GM12878 (cell line): ENCODE measurements at regions not wholly inside any gene's neighbourhood (a gene's known extent, or its start where the extent isn't known, plus 50 kb on each side); places are given as distances from the start of the nearest gene placed in this dataset.

ENCODE experiments used
- ATAC-seq: fragments of 200-7000 bp; cut with Tn5 transposase; 3 replicates; pipeline ENCODE4 v1.9.1; 2020; ENCODE audit warnings: mild to moderate bottlenecking, moderate library complexity
- BruUV-seq: library from RNA; stranded (reverse); fragments of 400-500 nt; replicated peaks from 2 replicates; lab custom pipeline; 2021; lab: Mats Ljungman, UMichigan
- CTCF ChIA-PET: fragments of 300-600 bp; sonication (Branson Sonifier 250); formaldehyde crosslinking; extraction: SDS; loops from one replicate; lab custom pipeline; 2021; ENCODE audit warnings: inconsistent platforms; lab: Yijun Ruan, JAX
- POLR2A ChIA-PET: fragments of 350-600 bp; formaldehyde crosslinking; extraction: SDS; loops from one replicate; lab custom pipeline; 2021; ENCODE audit warnings: inconsistent platforms; lab: Charles Lee
- RAD21 ChIA-PET: fragments of 300-600 bp; sonication (Branson Sonifier 250); formaldehyde crosslinking; loops from one replicate; lab custom pipeline; 2023; ENCODE audit warnings: antibody characterized with exemption; ENCODE audit not compliant: unreplicated experiment; lab: Charles Lee
- SMC1A ChIA-PET: fragments of 300-600 bp; sonication (Branson Sonifier 250); formaldehyde crosslinking; loops from one replicate; lab custom pipeline; 2023; ENCODE audit not compliant: unreplicated experiment, uncharacterized antibody; lab: Charles Lee
- DNase-seq: peaks from one replicate; pipeline ENCODE4 v3.0.0-alpha.2; 2011; ENCODE audit warnings: low read depth, low spot score
- FAIRE-seq: peaks from 3 replicates; lab custom pipeline; 2011; peaks lifted over from hg19 to GRCh38; lab: Jason Lieb, UNC
- H2AFZ ChIP-seq: 2 replicates; pipeline ENCODE4 v1.6.0; 2011; ENCODE audit warnings: low read depth, low read length, control low read depth; ENCODE audit not compliant: control insufficient read depth
- H3K27ac ChIP-seq: 2 replicates; pipeline ENCODE4 v1.5.1; 2011; ENCODE audit warnings: control low read depth; ENCODE audit not compliant: control insufficient read depth, insufficient read depth
- H3K27me3 ChIP-seq, 2 experiments: replicated peaks in 1 of 2; 2 replicates each; pipeline versions ENCODE4 v1.6.0 to v1.6.1; 2011; ENCODE audit warnings: low read length in 1 of 2; ENCODE audit not compliant: control insufficient read depth in 2 of 2, insufficient read depth in 2 of 2
- H3K36me3 ChIP-seq, 2 experiments: 2 replicates each; pipeline ENCODE4 v1.5.1; 2011; ENCODE audit warnings: low read length in 1 of 2; ENCODE audit not compliant: control insufficient read depth in 2 of 2, insufficient read depth in 2 of 2
- H3K4me1 ChIP-seq: 2 replicates; pipeline ENCODE4 v1.6.1; 2011; ENCODE audit warnings: mild to moderate bottlenecking, low read length, moderate library complexity, mixed read lengths; ENCODE audit not compliant: control insufficient read depth, insufficient read depth
- H3K4me2 ChIP-seq: 2 replicates; pipeline ENCODE4 v1.6.0; 2011; ENCODE audit warnings: control low read depth; ENCODE audit not compliant: control insufficient read depth, insufficient read depth
- H3K4me3 ChIP-seq: fragments of 200-600 bp; sonication (generic); 2 replicates; pipeline ENCODE4 v1.5.1; 2016
- H3K79me2 ChIP-seq: 2 replicates; pipeline ENCODE4 v1.6.0; 2011; ENCODE audit warnings: low read length; ENCODE audit not compliant: control insufficient read depth, insufficient read depth
- H3K9ac ChIP-seq: 2 replicates; pipeline ENCODE4 v1.8.0; 2011; ENCODE audit warnings: low read length, control low read depth, mixed read lengths; ENCODE audit not compliant: control insufficient read depth, insufficient read depth
- H3K9me3 ChIP-seq: replicated peaks from 3 replicates; pipeline ENCODE4 v1.5.1; 2011; ENCODE audit warnings: mild to moderate bottlenecking, low read length; ENCODE audit not compliant: control insufficient read depth, insufficient read depth
- H4K20me1 ChIP-seq: 2 replicates; pipeline ENCODE4 v1.6.0; 2011; ENCODE audit not compliant: control insufficient read depth, insufficient read depth
- CBX5 ChIP-seq: sonication (generic); IDR thresholded peaks from 2 replicates; pipeline ENCODE4 v1.6.1; 2016; ENCODE audit warnings: low read depth, moderate library complexity, mild to moderate bottlenecking, inconsistent platforms
- CHD4 ChIP-seq: fragments of 200-600 bp; sonication (generic); IDR thresholded peaks from 2 replicates; pipeline ENCODE4 v1.6.1; 2016; ENCODE audit warnings: mild to moderate bottlenecking
- DPF2 ChIP-seq: fragments of 450-650 bp; IDR thresholded peaks from 2 replicates; pipeline ENCODE4 v1.6.1; 2017; ENCODE audit warnings: mild to moderate bottlenecking
- GABPA ChIP-seq: IDR thresholded peaks from 2 replicates; pipeline ENCODE4 v1.6.1; 2014; ENCODE audit warnings: antibody characterized with exemption, low read depth, mild to moderate bottlenecking, inconsistent platforms
- GATAD2B ChIP-seq: fragments of 450-650 bp; conservative IDR thresholded peaks from 2 replicates; pipeline ENCODE4 v1.6.1; 2017; ENCODE audit warnings: low read depth, mild to moderate bottlenecking, moderate library complexity
- JUND ChIP-seq: IDR thresholded peaks from 2 replicates; pipeline ENCODE4 v1.6.1; 2012; ENCODE audit warnings: low read depth, mild to moderate bottlenecking, low read length, improper control_type of control experiment, moderate library complexity
- KDM1A ChIP-seq: fragments of 200-600 bp; sonication (generic); IDR thresholded peaks from 2 replicates; pipeline ENCODE4 v1.6.1; 2016; ENCODE audit warnings: borderline replicate concordance
- NBN ChIP-seq: fragments of 450-650 bp; IDR thresholded peaks from 2 replicates; pipeline ENCODE4 v1.6.1; 2016
- NFYA ChIP-seq: IDR thresholded peaks from 2 replicates; pipeline ENCODE4 v1.6.1; 2011; ENCODE audit warnings: low read depth, mild to moderate bottlenecking, low read length, improper control_type of control experiment, borderline replicate concordance
- NFYB ChIP-seq: IDR thresholded peaks from 2 replicates; pipeline ENCODE4 v1.6.1; 2011; ENCODE audit warnings: low read depth, mild to moderate bottlenecking, low read length, improper control_type of control experiment, moderate library complexity; ENCODE audit not compliant: insufficient read depth
- PAX5 ChIP-seq: IDR thresholded peaks from 2 replicates; pipeline ENCODE4 v1.6.1; 2011; ENCODE audit warnings: low read depth, low read length, borderline replicate concordance
- PBX3 ChIP-seq: IDR thresholded peaks from 2 replicates; pipeline ENCODE4 v1.6.1; 2011; ENCODE audit warnings: mild to moderate bottlenecking, low read depth, low read length, moderate library complexity; ENCODE audit not compliant: insufficient replicate concordance
- RELB ChIP-seq: fragments of 450-650 bp; IDR thresholded peaks from 2 replicates; pipeline ENCODE4 v1.6.1; 2017; ENCODE audit warnings: low read depth, mild to moderate bottlenecking, moderate library complexity
- REST ChIP-seq: IDR thresholded peaks from 2 replicates; pipeline ENCODE4 v1.6.1; 2012; ENCODE audit warnings: mild to moderate bottlenecking, low read depth, low read length
- ZBED1 ChIP-seq: IDR thresholded peaks from 2 replicates; pipeline ENCODE4 v1.6.1; 2016; ENCODE audit warnings: borderline replicate concordance
- ZBTB4 ChIP-seq: fragments of 450-650 bp; formaldehyde crosslinking; IDR thresholded peaks from 2 replicates; pipeline ENCODE4 v1.4.0; 2022; ENCODE audit warnings: mild to moderate bottlenecking, moderate library complexity
- ZNF274 ChIP-seq: IDR thresholded peaks from one replicate; pipeline ENCODE4 v1.8.0; 2011; ENCODE audit not compliant: insufficient read length, insufficient read depth
- WGBS: methylation state at CpG from one replicate; pipeline ENCODE4 v1.1.6; 2016; ENCODE audit warnings: low lambda C conversion rate; ENCODE audit not compliant: insufficient replicate concordance, insufficient coverage; ENCODE audit errors: missing lambda C conversion rate; 5-methylcytosine and 5-hydroxymethylcytosine counted together
- in situ Hi-C: fragments of 300-500 bp; cut with MboI; formaldehyde crosslinking; loops from 9 replicates; pipeline ENCODE4 v1.14.3; 2018; ENCODE audit warnings: mixed read lengths
- intact Hi-C: fragments of 100-400 bp; cut with micrococcal nuclease; formaldehyde crosslinking; loops from one replicate; pipeline ENCODE4 v1.14.2; 2022; ENCODE audit not compliant: unreplicated experiment

GRCh38 chr1:234536741-234537140 lies 57.8 kb upstream of the TARBP1 start:
- Histone ChIP-seq H3K9me3 (no peaks in the 10 kb centered on the region), H3K79me2 (no peaks in the 10 kb centered on the region), H3K27ac (no peak overlapping the region), H3K9ac (no peak overlapping the region), H3K27me3 (no peaks in the 10 kb centered on the region), H2AFZ (no peak overlapping the region), H3K4me2 (no peak overlapping the region), H3K36me3 (no peaks in the 10 kb centered on the region), H3K4me3 (no peak overlapping the region), H4K20me1 (no peaks in the 10 kb centered on the region), H3K4me1 (no peaks in the 10 kb centered on the region)
- ATAC-seq (no peak), DNase-seq (no peak), FAIRE-seq (no peak)
- ChIA-PET POLR2A (no interaction called here), CTCF (interaction anchor here (1.4 kb wide), 1 partner anchor 17 kb away, joined by 5 read pairs; no protein-coding TSS in a partner anchor), RAD21 (interaction anchor here (1.1 to 3.6 kb wide), 2 partner anchors 36 to 38 kb away, joined by 3 to 11 read pairs; no protein-coding TSS in a partner anchor), SMC1A (interaction anchor here (1.6 kb wide), 1 partner anchor 9 kb away, joined by 6 read pairs; no protein-coding TSS in a partner anchor)
- BruUV-seq: no TSS peak
- in situ Hi-C loops (no loop called here), intact Hi-C loops (no loop called here)
- WGBS: 49% methylated on average over 12 of the region's 12 CpGs
- TF ChIP-seq GABPA (no peak), ZBED1 (no peak), PBX3 (no peak), CHD4 (no peak), RELB (no peak), GATAD2B (no peak), PAX5 (no peak), JUND (no peak), ZBTB4 (no peak), NBN (no peak), KDM1A (no peak), DPF2 (no peak), NFYB (no peak), NFYA (no peak), ZNF274 (no peak), CBX5 (no peak), REST (no peak)
